GM12873 (cell line): ENCODE measurements at regions not wholly inside any gene's neighbourhood (a gene's known extent, or its start where the extent isn't known, plus 50 kb on each side); places are given as distances from the start of the nearest gene placed in this dataset.

Source experiments
- TF ChIP-seq, protein P1 (sequence below): IDR thresholded peaks from 2 replicates; pipeline ENCODE4 v1.5.1; 2012; ENCODE audit warnings: low read depth, mild to moderate bottlenecking, moderate library complexity, low read length, control low read depth; ENCODE audit not compliant: insufficient read depth; ENCODE audit errors: missing control alignments

DNA sequence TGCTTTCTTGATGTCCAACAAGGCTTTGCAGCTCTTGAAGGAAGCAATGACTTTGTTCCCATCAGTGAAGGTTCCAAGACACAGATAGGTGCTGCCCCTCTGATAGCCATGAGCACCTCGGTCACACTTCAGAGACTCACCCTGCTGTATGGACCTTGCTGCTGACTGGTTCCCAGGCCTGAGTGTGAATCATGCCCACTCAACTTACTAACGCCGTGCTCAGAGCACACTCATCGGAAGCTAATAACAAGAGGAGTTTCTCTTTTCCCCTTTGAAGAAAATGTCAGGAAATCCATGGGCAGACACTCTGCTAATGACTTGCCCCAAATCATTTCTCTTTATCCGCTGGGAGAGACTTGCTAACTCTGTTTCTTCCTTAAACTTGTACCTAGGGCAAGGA lies 83.8 kb upstream of the ARL4C start:
- TF ChIP-seq, protein P1, sequence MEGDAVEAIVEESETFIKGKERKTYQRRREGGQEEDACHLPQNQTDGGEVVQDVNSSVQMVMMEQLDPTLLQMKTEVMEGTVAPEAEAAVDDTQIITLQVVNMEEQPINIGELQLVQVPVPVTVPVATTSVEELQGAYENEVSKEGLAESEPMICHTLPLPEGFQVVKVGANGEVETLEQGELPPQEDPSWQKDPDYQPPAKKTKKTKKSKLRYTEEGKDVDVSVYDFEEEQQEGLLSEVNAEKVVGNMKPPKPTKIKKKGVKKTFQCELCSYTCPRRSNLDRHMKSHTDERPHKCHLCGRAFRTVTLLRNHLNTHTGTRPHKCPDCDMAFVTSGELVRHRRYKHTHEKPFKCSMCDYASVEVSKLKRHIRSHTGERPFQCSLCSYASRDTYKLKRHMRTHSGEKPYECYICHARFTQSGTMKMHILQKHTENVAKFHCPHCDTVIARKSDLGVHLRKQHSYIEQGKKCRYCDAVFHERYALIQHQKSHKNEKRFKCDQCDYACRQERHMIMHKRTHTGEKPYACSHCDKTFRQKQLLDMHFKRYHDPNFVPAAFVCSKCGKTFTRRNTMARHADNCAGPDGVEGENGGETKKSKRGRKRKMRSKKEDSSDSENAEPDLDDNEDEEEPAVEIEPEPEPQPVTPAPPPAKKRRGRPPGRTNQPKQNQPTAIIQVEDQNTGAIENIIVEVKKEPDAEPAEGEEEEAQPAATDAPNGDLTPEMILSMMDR: no peak

DNA sequence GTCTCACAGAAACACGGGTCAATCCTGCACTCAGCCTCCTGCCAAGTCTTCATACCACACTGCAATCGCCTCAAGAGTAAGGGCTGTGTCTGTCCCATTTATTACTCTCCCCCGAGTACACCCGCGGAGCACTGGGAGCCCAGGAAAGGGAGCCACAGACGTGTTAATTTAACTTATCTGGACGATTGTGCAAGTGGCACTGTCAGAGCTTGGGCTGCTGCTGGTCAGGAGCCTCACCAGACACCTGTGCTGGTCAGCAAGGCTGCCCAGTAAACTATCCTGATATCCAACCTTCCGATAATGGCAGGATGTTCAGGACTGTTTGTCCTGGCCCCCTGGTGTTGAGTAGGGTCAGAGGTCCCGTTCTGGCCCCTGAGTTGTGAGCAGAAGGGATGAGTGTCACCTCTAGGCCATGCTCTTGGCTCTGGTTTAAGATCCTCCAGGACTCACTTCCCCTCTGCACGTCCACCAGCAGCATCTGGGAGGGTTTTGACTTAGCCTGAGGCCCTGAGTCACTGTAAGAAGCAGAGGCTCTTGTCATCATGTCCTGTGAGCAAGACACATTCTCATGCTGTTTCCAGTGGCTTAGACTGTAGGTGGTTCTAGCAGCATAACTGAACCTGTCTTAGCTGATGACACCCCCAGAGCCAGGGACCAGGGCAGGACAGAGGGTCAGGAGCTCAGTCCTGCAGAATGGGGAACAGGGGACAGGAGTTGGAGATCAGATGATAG lies 82.5 kb upstream of the ARL4C start:
- TF ChIP-seq, protein P1: no peak

DNA sequence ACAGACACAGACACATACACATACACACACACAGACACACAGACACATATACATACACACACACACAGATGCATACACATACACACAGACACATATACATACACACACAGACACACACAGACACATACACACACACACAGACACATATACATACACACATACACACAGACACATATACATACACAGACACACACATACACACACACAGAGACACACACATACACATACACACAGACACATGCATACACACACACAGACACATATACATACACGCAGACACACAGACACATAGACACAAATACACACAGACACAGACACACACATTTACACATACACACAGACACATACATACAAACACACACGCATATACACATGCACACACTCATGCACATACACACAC lies 81.5 kb upstream of the ARL4C start:
- TF ChIP-seq, protein P1: no peak

DNA sequence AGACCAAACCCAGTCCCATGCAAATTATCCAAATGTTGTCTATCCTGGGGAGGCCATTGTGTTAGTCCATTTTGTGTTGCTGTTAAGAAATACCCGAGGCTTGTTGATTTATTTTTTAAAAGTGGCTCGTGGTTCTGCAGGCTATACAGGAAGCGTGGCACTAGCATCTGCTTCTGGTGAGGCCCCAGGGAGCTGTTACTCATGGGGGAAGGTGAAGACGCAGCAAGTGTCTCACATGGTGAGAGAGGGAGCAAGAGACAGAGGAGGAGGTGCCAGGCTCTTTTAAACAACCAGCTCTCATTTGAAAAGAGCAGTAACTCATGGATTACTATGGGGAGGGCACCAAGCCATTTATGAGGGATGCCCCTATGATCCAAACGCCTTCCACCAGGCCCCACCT lies 80.3 kb upstream of the ARL4C start:
- TF ChIP-seq, protein P1: no peak

DNA sequence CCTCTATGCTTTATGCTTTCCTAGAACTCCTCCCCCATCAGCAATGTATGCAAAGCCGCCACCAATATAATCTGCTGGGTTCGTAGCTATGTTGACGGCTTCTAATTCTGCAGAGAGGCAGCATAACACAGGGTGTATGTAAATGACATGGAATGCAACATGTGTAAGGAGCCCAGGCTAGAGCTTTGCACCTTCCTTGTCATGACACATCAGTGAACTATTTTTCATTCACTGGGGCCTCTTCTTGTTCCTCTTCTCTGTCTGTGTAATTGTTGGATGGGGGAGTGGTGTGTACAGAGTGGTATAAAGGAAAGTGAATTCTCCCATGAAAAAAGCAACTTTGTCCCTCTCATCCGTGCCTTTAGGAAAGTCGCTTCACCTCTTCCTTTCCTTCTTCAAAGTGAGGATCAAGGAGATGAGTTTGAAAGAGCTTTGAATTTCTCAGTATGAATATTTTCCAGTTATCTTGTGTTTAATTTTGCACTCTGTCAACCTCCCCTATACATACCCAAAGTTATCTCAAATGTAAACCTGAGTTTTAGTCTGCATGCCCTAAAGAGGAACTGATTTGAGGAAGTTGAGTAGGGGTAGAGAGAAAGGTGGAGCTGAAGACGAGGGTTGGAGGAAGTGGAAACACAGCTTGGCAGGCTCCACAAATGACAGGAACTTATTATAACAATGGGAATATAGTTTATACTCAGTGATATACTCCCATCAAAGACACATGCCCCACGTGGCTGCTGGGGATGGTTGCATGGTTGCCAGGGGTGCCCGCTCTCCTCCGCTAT lies 74.9 kb upstream of the ARL4C start:
- TF ChIP-seq, protein P1: no peak

DNA sequence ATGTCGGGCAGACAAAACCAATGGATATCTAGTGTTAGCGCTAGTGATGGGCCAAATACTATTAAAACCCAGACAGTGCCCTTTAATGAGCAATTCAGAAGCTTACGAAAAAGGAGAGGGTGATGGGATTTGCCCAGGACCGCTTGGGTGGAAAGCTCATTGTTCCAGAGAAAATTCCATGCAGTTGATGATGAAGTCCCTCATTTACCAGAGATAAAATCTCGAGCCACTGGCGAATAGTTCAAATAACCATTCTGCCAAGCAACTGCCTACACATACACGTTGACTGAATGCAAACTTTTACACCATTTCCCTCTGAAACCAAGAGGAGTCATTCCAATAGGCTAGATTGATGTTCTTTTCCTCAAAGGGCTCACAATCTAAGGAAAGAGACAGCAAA lies 73.6 kb upstream of the ARL4C start:
- TF ChIP-seq, protein P1: no peak

- TF ChIP-seq, protein P1: no peak
These were observed 73.0 kb upstream of the ARL4C start for GRCh38 chr2:234569776-234570430.
